AG09309 (cell line): ENCODE measurements at regions not wholly inside any gene's neighbourhood (a gene's known extent, or its start where the extent isn't known, plus 50 kb on each side); places are given as distances from the start of the nearest gene placed in this dataset.

Source experiments
- DNase-seq: peaks from one replicate; pipeline ENCODE4 v3.0.0-alpha.2; 2010; ENCODE audit warnings: low read depth
- H3K4me3 ChIP-seq: 2 replicates; pipeline ENCODE4 v1.5.1; 2011; ENCODE audit warnings: mild to moderate bottlenecking, low read depth, low read length, moderate library complexity; ENCODE audit not compliant: control insufficient read depth
- CTCF ChIP-seq: IDR thresholded peaks from 2 replicates; pipeline ENCODE4 v1.5.1; 2011; ENCODE audit warnings: mild to moderate bottlenecking, low read depth, low read length, inconsistent platforms; ENCODE audit not compliant: insufficient read depth, control insufficient read depth; ENCODE audit errors: missing control alignments

- H3K4me3 ChIP-seq, result no peak overlapping the region
- no peak for DNase-seq
- no peak for TF ChIP-seq CTCF
These were observed 153.5 kb upstream of the DIO2 start for GRCh38 chr14:80364816-80365215.

- peak; percentile 10 for DNase-seq
- H3K4me3 ChIP-seq, result no peak overlapping the region
- TF ChIP-seq CTCF, result peak; percentile 43
These were observed 153.0 kb upstream of the DIO2 start for GRCh38 chr14:80364274-80364673.

DNA sequence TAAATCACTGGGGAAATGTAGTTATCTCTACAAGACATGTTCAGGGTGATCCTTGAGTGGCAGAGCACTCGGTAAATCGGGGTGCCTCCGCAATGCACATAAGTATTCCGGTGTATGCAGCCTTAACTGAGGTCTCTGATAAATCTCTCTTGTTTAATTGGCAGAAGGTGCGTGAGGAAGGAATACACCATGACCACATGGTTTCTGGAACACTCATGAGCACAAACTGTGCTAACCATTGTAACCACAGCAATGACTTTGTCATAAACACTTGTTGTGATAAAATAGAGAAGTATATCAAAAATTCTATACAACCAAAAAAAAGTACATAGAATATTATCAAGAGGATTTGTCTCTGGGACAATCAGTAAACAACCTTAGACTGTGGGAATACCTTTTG, 146.8 kb upstream of the DIO2 start:
- no peak for DNase-seq
- H3K4me3 ChIP-seq, result no peak overlapping the region
- TF ChIP-seq CTCF, result no peak

DNA sequence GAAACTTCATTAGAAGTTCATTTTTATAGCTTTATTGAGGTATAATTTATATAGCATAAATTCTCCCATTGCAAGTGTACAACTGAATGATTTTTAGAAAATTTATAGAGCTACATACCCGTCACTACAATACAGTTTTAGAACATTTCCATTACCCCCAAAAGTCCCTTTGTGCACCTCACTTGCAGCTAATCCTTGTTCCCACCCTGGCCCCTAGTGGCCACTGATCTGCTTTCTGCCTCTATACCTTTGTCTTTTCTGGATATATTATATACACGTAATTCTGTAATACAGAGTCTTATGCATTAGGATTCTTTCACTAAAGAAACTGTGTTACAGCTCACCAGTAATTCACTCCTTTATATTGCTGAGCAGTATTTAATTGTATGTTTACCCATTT, 145.1 kb upstream of the DIO2 start:
- TF ChIP-seq CTCF, result peak; percentile 64
- no peak for DNase-seq
- no peak overlapping the region for H3K4me3 ChIP-seq

- TF ChIP-seq CTCF, result no peak
- no peak for DNase-seq
- H3K4me3 ChIP-seq, result no peak overlapping the region
These were observed 143.7 kb upstream of the DIO2 start for GRCh38 chr14:80354860-80355581.

DNA sequence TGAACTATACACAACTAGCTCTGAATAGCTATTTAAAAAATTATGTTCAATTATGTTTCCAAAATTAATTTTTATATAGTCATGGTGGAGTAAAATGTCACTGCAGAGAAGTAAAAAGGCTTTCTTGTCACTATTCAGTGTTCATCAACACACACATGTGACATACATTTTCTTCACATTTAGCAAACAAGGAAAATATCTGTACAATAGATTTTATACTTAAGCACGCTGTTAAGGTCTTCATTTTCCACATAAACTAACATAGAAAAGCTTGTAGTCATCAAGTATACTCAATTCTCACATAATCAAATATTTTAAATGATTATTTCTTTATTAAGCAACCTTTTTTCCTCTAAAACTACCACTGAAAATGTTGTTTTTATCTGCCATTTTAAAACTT, 141.2 kb upstream of the DIO2 start:
- H3K4me3 ChIP-seq, result no peak overlapping the region
- DNase-seq, result no peak
- TF ChIP-seq CTCF, result no peak
